ENCODE measurements at regions not wholly inside any gene's neighbourhood (a gene's known extent, or its start where the extent isn't known, plus 50 kb on each side); places are given as distances from the start of the nearest gene placed in this dataset.

DNA sequence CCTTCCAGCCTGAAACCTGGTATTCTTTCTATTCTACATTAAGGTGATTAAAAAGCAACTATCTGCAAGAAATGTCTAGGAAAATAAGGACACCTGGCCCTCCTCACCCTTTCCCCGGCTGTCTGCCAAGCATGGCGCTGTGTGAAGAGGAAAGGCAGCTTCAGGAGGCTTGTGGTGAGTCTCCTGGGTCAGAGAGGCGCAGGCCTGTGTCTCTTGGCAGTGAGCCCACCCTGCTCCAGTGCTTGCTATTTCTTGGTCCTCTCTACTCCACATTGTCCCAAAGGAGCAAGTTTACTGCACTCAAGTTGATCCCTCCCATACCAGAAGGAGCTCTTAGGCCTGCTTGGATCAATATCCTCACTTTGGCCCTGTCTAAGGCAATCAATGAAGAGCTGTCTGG is 520.7 kb upstream of the B3GAT1 start:
- FAIRE-seq (no peak), DNase-seq (ENCODE audit: extremely low read depth in 1 of 4, low spot score in 3 of 4) (no peak), ATAC-seq (no peak)
- WGBS (ENCODE audit: insufficient coverage, low coverage, missing lambda C conversion rate): 0% methylated on average over 3 of the region's 3 CpGs
- POLR2A ChIA-PET: no interaction called here
- H3K79me2 ChIP-seq (ENCODE audit: control insufficient read depth, insufficient read depth, low read length): no peaks in the 10 kb centered on the region
- H3K4me2 ChIP-seq (ENCODE audit: insufficient read depth, low read length): no peak overlapping the region
- H4K20me1 ChIP-seq (replicated peaks; ENCODE audit: control insufficient read depth, insufficient read depth, low read length): no peaks in the 10 kb centered on the region
- no TSS peak for BruUV-seq (replicated peaks)
- H3K27ac ChIP-seq (ENCODE audit: extremely low read depth, low read depth, low read length): no peak overlapping the region
- H3K4me3 ChIP-seq: no peak overlapping the region
- in situ Hi-C loops (cut with MboI): no loop called here
- H3K9me3 ChIP-seq (replicated peaks; ENCODE audit: control insufficient read depth, insufficient read depth, low read depth, low read length): no peaks in the 10 kb centered on the region
- H3K9me1 ChIP-seq (ENCODE audit: control insufficient read depth, insufficient read depth, low read length): no peaks in the 10 kb centered on the region
- no peaks in the 10 kb centered on the region for H3K27me3 ChIP-seq (ENCODE audit: control insufficient read depth in 2 of 2, insufficient read depth in 2 of 2, low read length in 2 of 2)
- CTCF ChIA-PET (ENCODE audit: low intra/inter-chr PET ratio): no interaction called here
- no peaks in the 10 kb centered on the region for H3K4me1 ChIP-seq (replicated peaks in 1 of 2; ENCODE audit: control insufficient read depth in 2 of 2, insufficient read depth in 2 of 2, low read length in 2 of 2)
- no peak overlapping the region for H2AFZ ChIP-seq (ENCODE audit: low read depth, low read length)
- H3K36me3 ChIP-seq (ENCODE audit: control insufficient read depth, insufficient read depth, low read length): no peaks in the 10 kb centered on the region
- intact Hi-C loops (cut with micrococcal nuclease): no loop called here
- H3K9ac ChIP-seq (ENCODE audit: insufficient read depth in 1 of 2, low read depth in 2 of 2, low read length in 2 of 2): no peak overlapping the region
- no peak for TF ChIP-seq ZNF324 (CRISPR knock-in tag; IDR thresholded peaks at IDR 0.05)
- TF ChIP-seq, protein P1, sequence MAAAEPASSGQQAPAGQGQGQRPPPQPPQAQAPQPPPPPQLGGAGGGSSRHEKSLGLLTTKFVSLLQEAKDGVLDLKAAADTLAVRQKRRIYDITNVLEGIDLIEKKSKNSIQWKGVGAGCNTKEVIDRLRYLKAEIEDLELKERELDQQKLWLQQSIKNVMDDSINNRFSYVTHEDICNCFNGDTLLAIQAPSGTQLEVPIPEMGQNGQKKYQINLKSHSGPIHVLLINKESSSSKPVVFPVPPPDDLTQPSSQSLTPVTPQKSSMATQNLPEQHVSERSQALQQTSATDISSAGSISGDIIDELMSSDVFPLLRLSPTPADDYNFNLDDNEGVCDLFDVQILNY (CRISPR knock-in tag; IDR thresholded peaks at IDR 0.05): no peak
- TF ChIP-seq MED1 (CRISPR knock-in tag; IDR thresholded peaks at IDR 0.05; ENCODE audit: borderline replicate concordance): no peak
- TF ChIP-seq, protein P2, sequence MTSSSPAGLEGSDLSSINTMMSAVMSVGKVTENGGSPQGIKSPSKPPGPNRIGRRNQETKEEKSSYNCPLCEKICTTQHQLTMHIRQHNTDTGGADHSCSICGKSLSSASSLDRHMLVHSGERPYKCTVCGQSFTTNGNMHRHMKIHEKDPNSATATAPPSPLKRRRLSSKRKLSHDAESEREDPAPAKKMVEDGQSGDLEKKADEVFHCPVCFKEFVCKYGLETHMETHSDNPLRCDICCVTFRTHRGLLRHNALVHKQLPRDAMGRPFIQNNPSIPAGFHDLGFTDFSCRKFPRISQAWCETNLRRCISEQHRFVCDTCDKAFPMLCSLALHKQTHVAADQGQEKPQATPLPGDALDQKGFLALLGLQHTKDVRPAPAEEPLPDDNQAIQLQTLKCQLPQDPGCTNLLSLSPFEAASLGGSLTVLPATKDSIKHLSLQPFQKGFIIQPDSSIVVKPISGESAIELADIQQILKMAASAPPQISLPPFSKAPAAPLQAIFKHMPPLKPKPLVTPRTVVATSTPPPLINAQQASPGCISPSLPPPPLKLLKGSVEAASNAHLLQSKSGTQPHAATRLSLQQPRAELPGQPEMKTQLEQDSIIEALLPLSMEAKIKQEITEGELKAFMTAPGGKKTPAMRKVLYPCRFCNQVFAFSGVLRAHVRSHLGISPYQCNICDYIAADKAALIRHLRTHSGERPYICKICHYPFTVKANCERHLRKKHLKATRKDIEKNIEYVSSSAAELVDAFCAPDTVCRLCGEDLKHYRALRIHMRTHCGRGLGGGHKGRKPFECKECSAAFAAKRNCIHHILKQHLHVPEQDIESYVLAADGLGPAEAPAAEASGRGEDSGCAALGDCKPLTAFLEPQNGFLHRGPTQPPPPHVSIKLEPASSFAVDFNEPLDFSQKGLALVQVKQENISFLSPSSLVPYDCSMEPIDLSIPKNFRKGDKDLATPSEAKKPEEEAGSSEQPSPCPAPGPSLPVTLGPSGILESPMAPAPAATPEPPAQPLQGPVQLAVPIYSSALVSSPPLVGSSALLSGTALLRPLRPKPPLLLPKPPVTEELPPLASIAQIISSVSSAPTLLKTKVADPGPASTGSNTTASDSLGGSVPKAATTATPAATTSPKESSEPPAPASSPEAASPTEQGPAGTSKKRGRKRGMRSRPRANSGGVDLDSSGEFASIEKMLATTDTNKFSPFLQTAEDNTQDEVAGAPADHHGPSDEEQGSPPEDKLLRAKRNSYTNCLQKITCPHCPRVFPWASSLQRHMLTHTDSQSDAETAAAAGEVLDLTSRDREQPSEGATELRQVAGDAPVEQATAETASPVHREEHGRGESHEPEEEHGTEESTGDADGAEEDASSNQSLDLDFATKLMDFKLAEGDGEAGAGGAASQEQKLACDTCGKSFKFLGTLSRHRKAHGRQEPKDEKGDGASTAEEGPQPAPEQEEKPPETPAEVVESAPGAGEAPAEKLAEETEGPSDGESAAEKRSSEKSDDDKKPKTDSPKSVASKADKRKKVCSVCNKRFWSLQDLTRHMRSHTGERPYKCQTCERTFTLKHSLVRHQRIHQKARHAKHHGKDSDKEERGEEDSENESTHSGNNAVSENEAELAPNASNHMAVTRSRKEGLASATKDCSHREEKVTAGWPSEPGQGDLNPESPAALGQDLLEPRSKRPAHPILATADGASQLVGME (CRISPR knock-in tag; IDR thresholded peaks at IDR 0.05): no peak
- TF ChIP-seq, protein P3, sequence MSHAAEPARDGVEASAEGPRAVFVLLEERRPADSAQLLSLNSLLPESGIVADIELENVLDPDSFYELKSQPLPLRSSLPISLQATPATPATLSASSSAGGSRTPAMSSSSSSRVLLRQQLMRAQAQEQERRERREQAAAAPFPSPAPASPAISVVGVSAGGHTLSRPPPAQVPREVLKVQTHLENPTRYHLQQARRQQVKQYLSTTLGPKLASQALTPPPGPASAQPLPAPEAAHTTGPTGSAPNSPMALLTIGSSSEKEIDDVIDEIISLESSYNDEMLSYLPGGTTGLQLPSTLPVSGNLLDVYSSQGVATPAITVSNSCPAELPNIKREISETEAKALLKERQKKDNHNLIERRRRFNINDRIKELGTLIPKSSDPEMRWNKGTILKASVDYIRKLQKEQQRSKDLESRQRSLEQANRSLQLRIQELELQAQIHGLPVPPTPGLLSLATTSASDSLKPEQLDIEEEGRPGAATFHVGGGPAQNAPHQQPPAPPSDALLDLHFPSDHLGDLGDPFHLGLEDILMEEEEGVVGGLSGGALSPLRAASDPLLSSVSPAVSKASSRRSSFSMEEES (CRISPR knock-in tag; IDR thresholded peaks at IDR 0.05): no peak
- TF ChIP-seq RFX5 (IDR thresholded peaks at IDR 0.05; ENCODE audit: low read depth, low read length): no peak
- TF ChIP-seq, protein P4, sequence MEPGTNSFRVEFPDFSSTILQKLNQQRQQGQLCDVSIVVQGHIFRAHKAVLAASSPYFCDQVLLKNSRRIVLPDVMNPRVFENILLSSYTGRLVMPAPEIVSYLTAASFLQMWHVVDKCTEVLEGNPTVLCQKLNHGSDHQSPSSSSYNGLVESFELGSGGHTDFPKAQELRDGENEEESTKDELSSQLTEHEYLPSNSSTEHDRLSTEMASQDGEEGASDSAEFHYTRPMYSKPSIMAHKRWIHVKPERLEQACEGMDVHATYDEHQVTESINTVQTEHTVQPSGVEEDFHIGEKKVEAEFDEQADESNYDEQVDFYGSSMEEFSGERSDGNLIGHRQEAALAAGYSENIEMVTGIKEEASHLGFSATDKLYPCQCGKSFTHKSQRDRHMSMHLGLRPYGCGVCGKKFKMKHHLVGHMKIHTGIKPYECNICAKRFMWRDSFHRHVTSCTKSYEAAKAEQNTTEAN (CRISPR knock-in tag; IDR thresholded peaks at IDR 0.05): no peak
- no peak for TF ChIP-seq LCOR (CRISPR knock-in tag; IDR thresholded peaks at IDR 0.05)
- no peak for TF ChIP-seq RAD51 (IDR thresholded peaks at IDR 0.05; ENCODE audit: borderline replicate concordance, low read depth)
- TF ChIP-seq HNRNPH1 (optimal IDR thresholded peaks at IDR 0.05; ENCODE audit: low read depth, low read length): no peak
- TF ChIP-seq SRSF3 (IDR thresholded peaks at IDR 0.05; ENCODE audit: insufficient read depth, low read length): no peak
- no peak for TF ChIP-seq RBM14 (IDR thresholded peaks at IDR 0.05; ENCODE audit: borderline replicate concordance, insufficient read depth, low read depth, low read length)
- no peak for TF ChIP-seq PTTG1 (tag; IDR thresholded peaks at IDR 0.05; ENCODE audit: low read depth)
- TF ChIP-seq PHTF2 (CRISPR knock-in tag; IDR thresholded peaks at IDR 0.05): no peak
- TF ChIP-seq ZNF354B (CRISPR knock-in tag; IDR thresholded peaks at IDR 0.05): no peak
